H1 (cell line): ENCODE measurements at regions not wholly inside any gene's neighbourhood (a gene's known extent, or its start where the extent isn't known, plus 50 kb on each side); places are given as distances from the start of the nearest gene placed in this dataset.

ENCODE experiments used
- CTCF ChIA-PET: fragments of 300-600 bp; sonication (Branson Sonifier 250); formaldehyde crosslinking; loops from one replicate; lab custom pipeline; 2021; ENCODE audit not compliant: partially characterized antibody; lab: Charles Lee
- POLR2A ChIA-PET: fragments of 300-600 bp; sonication (Branson Sonifier 250); formaldehyde crosslinking; loops from one replicate; lab custom pipeline; 2021; ENCODE audit warnings: inconsistent platforms; ENCODE audit not compliant: partially characterized antibody; lab: Charles Lee
- DNase-seq, 2 experiments: peaks; one replicate each; pipeline versions ENCODE4 v3.0.0 to v3.0.0-alpha.2; 2010 to 2022; ENCODE audit warnings: low spot score in 2 of 2, low read depth in 1 of 2, mixed read lengths in 1 of 2
- FAIRE-seq: peaks from 2 replicates; lab custom pipeline; 2011; peaks lifted over from hg19 to GRCh38; lab: Jason Lieb, UNC
- H2AFZ ChIP-seq: 2 replicates; pipeline ENCODE4 v1.8.1; 2012; ENCODE audit warnings: low read length, inconsistent platforms
- H2AK5ac ChIP-seq: 2 replicates; pipeline ENCODE4 v1.6.1; 2013; ENCODE audit warnings: low read depth, low read length
- H2BK120ac ChIP-seq: replicated peaks from 2 replicates; pipeline ENCODE3; 2013; ENCODE audit warnings: low read depth, low read length, inconsistent platforms
- H2BK12ac ChIP-seq: 2 replicates; pipeline ENCODE4 v1.6.1; 2013; ENCODE audit warnings: low read depth, low read length
- H2BK15ac ChIP-seq: 2 replicates; pipeline ENCODE4 v1.6.1; 2013; ENCODE audit warnings: low read length
- H2BK20ac ChIP-seq: 2 replicates; pipeline ENCODE4 v1.6.1; 2013; ENCODE audit warnings: low read length
- H2BK5ac ChIP-seq: 2 replicates; pipeline ENCODE4 v1.6.1; 2013; ENCODE audit warnings: low read depth, low read length
- H3K14ac ChIP-seq: 2 replicates; pipeline ENCODE4 v1.6.1; 2013; ENCODE audit warnings: inconsistent platforms; ENCODE audit not compliant: insufficient read length
- H3K18ac ChIP-seq: 2 replicates; pipeline ENCODE4 v1.6.1; 2013; ENCODE audit warnings: low read length; ENCODE audit errors: extremely low read depth
- H3K23ac ChIP-seq: 2 replicates; pipeline ENCODE4 v1.6.1; 2013; ENCODE audit warnings: inconsistent platforms; ENCODE audit not compliant: insufficient read length
- H3K23me2 ChIP-seq: 2 replicates; pipeline ENCODE4 v1.6.1; 2013; ENCODE audit warnings: low read depth, low read length
- H3K27ac ChIP-seq: 2 replicates; pipeline ENCODE4 v1.6.1; 2011; ENCODE audit warnings: low read depth, low read length, inconsistent platforms
- H3K27me3 ChIP-seq, 4 experiments: replicated peaks in 1 of 4; 1 replicate in 1 of 4; 2 replicates in 3 of 4; pipeline versions ENCODE4 v1.6.1 to v1.8.1; 2011 to 2013; ENCODE audit warnings: low read length in 3 of 4, mild to moderate bottlenecking in 3 of 4, inconsistent platforms in 2 of 4, mixed read lengths in 2 of 4, moderate library complexity in 1 of 4; ENCODE audit not compliant: control insufficient read depth in 3 of 4, insufficient read depth in 3 of 4; ENCODE audit errors: extremely low read depth in 1 of 4
- H3K36me3 ChIP-seq, 4 experiments: 2 replicates each; pipeline versions ENCODE4 v1.6.1 to v1.8.1; 2011 to 2013; ENCODE audit warnings: mild to moderate bottlenecking in 4 of 4, low read length in 3 of 4, moderate library complexity in 2 of 4, control low read depth in 1 of 4, inconsistent platforms in 1 of 4; ENCODE audit not compliant: insufficient read depth in 4 of 4, control insufficient read depth in 2 of 4
- H3K4ac ChIP-seq: replicated peaks from 2 replicates; pipeline ENCODE3; 2013; ENCODE audit warnings: low read length, low read depth, mixed read lengths, inconsistent platforms; ENCODE audit not compliant: insufficient read length
- H3K4me1 ChIP-seq, 4 experiments: replicated peaks in 1 of 4; 1 replicate in 1 of 4; 2 replicates in 3 of 4; pipeline versions ENCODE4 v1.6.1 to v1.8.1; 2011 to 2013; ENCODE audit warnings: low read length in 3 of 4, inconsistent platforms in 2 of 4, mixed read lengths in 1 of 4; ENCODE audit not compliant: insufficient read depth in 4 of 4, control insufficient read depth in 3 of 4
- H3K4me2 ChIP-seq, 2 experiments: 2 replicates each; pipeline versions ENCODE4 v1.6.1 to v1.8.1; 2011 to 2013; ENCODE audit warnings: low read depth in 2 of 2, low read length in 2 of 2, control low read depth in 1 of 2, inconsistent platforms in 1 of 2, mild to moderate bottlenecking in 1 of 2; ENCODE audit not compliant: insufficient read depth in 1 of 2
- H3K4me3 ChIP-seq, 4 experiments: fragments of 200-600, 300-600 bp in 1 of 4; sonication (generic), shearing (Covaris generic), sonication (Bioruptor Twin) in 1 of 4; 2 replicates each; pipeline versions ENCODE4 v1.5.1 to v1.8.1; 2011 to 2016; ENCODE audit warnings: low read length in 4 of 4, low read depth in 3 of 4, control low read depth in 2 of 4, inconsistent platforms in 2 of 4, mild to moderate bottlenecking in 2 of 4, mixed read lengths in 1 of 4, moderate library complexity in 1 of 4; ENCODE audit not compliant: insufficient read depth in 2 of 4; ENCODE audit errors: extremely low read depth in 1 of 4
- H3K56ac ChIP-seq: replicated peaks from 2 replicates; pipeline ENCODE3; 2013; ENCODE audit warnings: low read depth, mild to moderate bottlenecking, mixed read lengths, low read length, inconsistent platforms; ENCODE audit not compliant: insufficient read length
- H3K79me1 ChIP-seq: 2 replicates; pipeline ENCODE4 v1.6.1; 2013; ENCODE audit warnings: low read depth, low read length, control low read depth
- H3K79me2 ChIP-seq, 2 experiments: 2 replicates each; pipeline versions ENCODE4 v1.6.1 to v1.8.1; 2012 to 2013; ENCODE audit warnings: low read length in 2 of 2, mild to moderate bottlenecking in 2 of 2, inconsistent platforms in 1 of 2; ENCODE audit not compliant: insufficient read depth in 2 of 2, control insufficient read depth in 1 of 2
- H3K9ac ChIP-seq, 4 experiments: replicated peaks in 1 of 4; 1 replicate in 1 of 4; 2 replicates in 3 of 4; pipeline versions ENCODE4 v1.6.1 to v1.8.1; 2011 to 2013; ENCODE audit warnings: low read depth in 3 of 4, low read length in 3 of 4, control low read depth in 2 of 4, mild to moderate bottlenecking in 2 of 4, moderate library complexity in 2 of 4, inconsistent platforms in 1 of 4; ENCODE audit errors: extremely low read depth in 1 of 4
- H3K9me3 ChIP-seq, 2 experiments: 2 replicates each; pipeline versions ENCODE4 v1.6.1 to v1.8.1; 2012 to 2013; ENCODE audit warnings: mild to moderate bottlenecking in 2 of 2, moderate library complexity in 2 of 2, control low read depth in 1 of 2, inconsistent platforms in 1 of 2, low read depth in 1 of 2, low read length in 1 of 2, mixed read lengths in 1 of 2; ENCODE audit not compliant: insufficient read depth in 2 of 2
- H4K20me1 ChIP-seq, 2 experiments: replicated peaks in 1 of 2; 2 replicates each; pipeline versions ENCODE3 to v1.8.1; 2011 to 2013; ENCODE audit warnings: inconsistent platforms in 2 of 2, low read length in 2 of 2, mild to moderate bottlenecking in 1 of 2; ENCODE audit not compliant: insufficient read depth in 2 of 2, control insufficient read depth in 1 of 2
- H4K5ac ChIP-seq: 2 replicates; pipeline ENCODE4 v1.6.1; 2013; ENCODE audit warnings: low read length, low read depth, mixed read lengths, inconsistent platforms; ENCODE audit not compliant: insufficient read length
- H4K8ac ChIP-seq: 2 replicates; pipeline ENCODE4 v1.8.0; 2013; ENCODE audit warnings: mild to moderate bottlenecking, moderate library complexity, low read length, inconsistent platforms; ENCODE audit not compliant: insufficient read depth; ENCODE audit errors: extremely low read depth
- H4K91ac ChIP-seq: replicated peaks from 2 replicates; pipeline ENCODE3; 2013; ENCODE audit warnings: low read length, mixed read lengths, inconsistent platforms; ENCODE audit not compliant: insufficient read length
- KDM1A ChIP-seq: fragments of 200-600, 300-600 bp; sonication (generic); IDR thresholded peaks from 2 replicates; pipeline ENCODE4 v1.7.1; 2016; ENCODE audit warnings: mild to moderate bottlenecking, low read length, borderline replicate concordance
- NRF1 ChIP-seq: IDR thresholded peaks from 2 replicates; pipeline ENCODE4 v1.6.1; 2011; ENCODE audit warnings: mild to moderate bottlenecking, low read depth, low read length, improper control_type of control experiment
- WGBS, 2 experiments: shearing (Covaris generic) in 1 of 2; methylation state at CpG; one replicate each; pipeline versions ENCODE4 v1.1.6 to v1.1.7; 2013 to 2015; ENCODE audit warnings: low lambda C conversion rate in 2 of 2, mixed read lengths in 2 of 2, inconsistent platforms in 1 of 2, low coverage in 1 of 2, missing lambda C conversion rate in 1 of 2; ENCODE audit not compliant: insufficient replicate concordance in 2 of 2, insufficient coverage in 1 of 2, insufficient read length in 1 of 2; ENCODE audit errors: extremely low coverage in 1 of 2, missing lambda C conversion rate in 1 of 2; 5-methylcytosine and 5-hydroxymethylcytosine counted together

DNA sequence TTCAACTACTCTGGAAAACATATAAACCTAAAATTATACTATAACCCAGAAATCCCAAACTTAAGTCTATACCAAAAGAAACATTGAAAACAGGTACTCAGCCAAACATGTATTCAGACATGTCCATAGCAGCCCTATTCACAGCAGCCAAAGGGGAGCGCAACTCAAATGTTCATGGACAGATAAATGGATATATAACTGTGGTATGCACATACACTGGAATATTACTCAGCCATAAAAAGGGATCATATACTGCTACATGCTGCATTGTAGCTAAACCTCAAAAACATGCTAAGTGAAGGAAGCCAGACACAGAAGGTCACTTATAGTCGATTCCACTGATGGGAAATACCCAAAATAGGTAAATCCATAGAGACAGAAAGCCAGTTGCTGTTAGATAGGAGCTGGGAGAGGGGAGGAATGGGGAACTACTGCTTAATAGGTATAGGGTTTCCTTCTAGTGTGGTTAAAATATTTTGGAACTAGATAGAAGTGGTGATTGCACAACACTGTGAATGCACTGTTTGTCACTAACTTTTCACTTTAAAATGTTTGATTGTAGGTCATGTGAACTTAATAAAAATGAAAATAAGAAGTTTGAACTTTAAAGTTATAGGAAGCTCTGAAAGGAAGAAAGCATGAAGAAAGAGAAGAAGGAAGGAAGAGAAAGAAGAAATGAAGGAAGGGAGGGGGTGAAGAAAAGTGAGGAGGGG lies 812.3 kb downstream of the CDH11 start:
- H3K4me3 ChIP-seq, result no peak overlapping the region
- TF ChIP-seq NRF1 (no peak), KDM1A (0 out of 2 replicates have a peak, but pooled peaks have one; percentile 11)
- no peaks in the 10 kb centered on the region for H3K27me3 ChIP-seq
- H3K79me2 ChIP-seq, result no peaks in the 10 kb centered on the region
- no peak overlapping the region for H2BK15ac ChIP-seq
- H3K4ac ChIP-seq, result no peak overlapping the region
- no peak overlapping the region for H2BK12ac ChIP-seq
- H3K9ac ChIP-seq, result no peak overlapping the region
- H2BK120ac ChIP-seq, result no peak overlapping the region
- no peak overlapping the region for H3K23ac ChIP-seq
- H2BK5ac ChIP-seq, result no peak overlapping the region
- H2AK5ac ChIP-seq, result no peak overlapping the region
- H4K91ac ChIP-seq, result no peak overlapping the region
- CTCF ChIA-PET, result no interaction called here
- DNase-seq (no peak), FAIRE-seq (no peak)
- no peaks in the 10 kb centered on the region for H3K36me3 ChIP-seq
- no peaks in the 10 kb centered on the region; the same call in 1 of the 2 replicates for H3K23me2 ChIP-seq
- no peak overlapping the region for H4K8ac ChIP-seq
- H3K79me1 ChIP-seq, result no peaks in the 10 kb centered on the region
- no peak overlapping the region for H3K14ac ChIP-seq
- H3K9me3 ChIP-seq, result peaks cover 0 to 2% of the 10 kb centered on the region in 2 experiments; a peak in 1 of 4 replicates
- no peak overlapping the region for H4K5ac ChIP-seq
- no peak overlapping the region for H3K27ac ChIP-seq
- POLR2A ChIA-PET, result no interaction called here
- H3K56ac ChIP-seq, result no peak overlapping the region
- no peak overlapping the region for H2BK20ac ChIP-seq
- no peaks in the 10 kb centered on the region for H3K4me1 ChIP-seq
- H4K20me1 ChIP-seq, result no peaks in the 10 kb centered on the region
- no peak overlapping the region for H2AFZ ChIP-seq
- 87% methylated on average over 2 of the region's 2 CpGs; no CpG with 5 or more reads in 1 of the 2 experiments for WGBS, 2 experiments
- H3K4me2 ChIP-seq, result no peak overlapping the region
- H3K18ac ChIP-seq, result no peak overlapping the region
